Body of pancreas (tissue), 4 donors: ENCODE measurements at regions not wholly inside any gene's neighbourhood (a gene's known extent, or its start where the extent isn't known, plus 50 kb on each side); places are given as distances from the start of the nearest gene placed in this dataset.

Experiments
- ATAC-seq: fragments of 150-250 bp; one replicate; pipeline ENCODE4 v1.9.1; 2016
- DNase-seq, 4 donors: peaks; one replicate each; pipeline ENCODE4 v3.0.0-alpha.2; 2019
- H3K27ac ChIP-seq, 4 donors: fragments of 200-600 bp; sonication (generic); 1 replicate in 3 of 4; 2 replicates in 1 of 4; pipeline versions ENCODE4 v1.5.1 to v1.6.1; 2016 to 2019; ENCODE audit warnings: mild to moderate bottlenecking in 1 of 4, mixed read lengths in 1 of 4, moderate library complexity in 1 of 4
- H3K27me3 ChIP-seq, 2 donors: fragments of 200-600 bp; sonication (generic); one replicate each; pipeline ENCODE4 v1.6.0; 2016; ENCODE audit warnings: mild to moderate bottlenecking in 1 of 2
- H3K36me3 ChIP-seq, 2 donors: fragments of 200-600 bp; sonication (generic); replicated peaks in 1 of 2; 2 replicates each; pipeline ENCODE4 v1.5.1; 2016; ENCODE audit warnings: low read depth in 2 of 2; ENCODE audit not compliant: insufficient read depth in 1 of 2
- H3K4me1 ChIP-seq: fragments of 200-600 bp; sonication (generic); one replicate; pipeline ENCODE4 v1.6.0; 2016
- H3K4me3 ChIP-seq, 2 donors: fragments of 200-600 bp; sonication (generic); 1 replicate in 1 of 2; 2 replicates in 1 of 2; pipeline ENCODE4 v1.5.1; 2016 to 2019
- H3K9me3 ChIP-seq, 3 donors: fragments of 200-600 bp; sonication (generic); 1 replicate in 2 of 3; 2 replicates in 1 of 3; pipeline ENCODE4 v1.5.1; 2016
- POLR2A ChIP-seq, 3 donors: fragments of 450-650 bp; IDR thresholded peaks; one replicate each; pipeline ENCODE4 v1.6.1; 2016; ENCODE audit warnings: antibody characterized with exemption in 3 of 3, mild to moderate bottlenecking in 2 of 3
- WGBS, 2 donors: methylation state at CpG; one replicate each; pipeline ENCODE4 v1.1.5; 2017; 5-methylcytosine and 5-hydroxymethylcytosine counted together
- intact Hi-C: fragments of 100-400 bp; cut with DNase I; formaldehyde crosslinking; loops from one replicate; pipeline ENCODE4 v1.15.1; 2023
- TF ChIP-seq, protein P1 (sequence below), 7 experiments: fragments of 450-650 bp in 4 of 7; fragments of 200-600 bp in 3 of 7; sonication (generic) in 3 of 7; IDR thresholded peaks; one replicate each; pipeline ENCODE4 v1.5.1; 2016 to 2019; ENCODE audit warnings: antibody characterized with exemption in 7 of 7

DNA sequence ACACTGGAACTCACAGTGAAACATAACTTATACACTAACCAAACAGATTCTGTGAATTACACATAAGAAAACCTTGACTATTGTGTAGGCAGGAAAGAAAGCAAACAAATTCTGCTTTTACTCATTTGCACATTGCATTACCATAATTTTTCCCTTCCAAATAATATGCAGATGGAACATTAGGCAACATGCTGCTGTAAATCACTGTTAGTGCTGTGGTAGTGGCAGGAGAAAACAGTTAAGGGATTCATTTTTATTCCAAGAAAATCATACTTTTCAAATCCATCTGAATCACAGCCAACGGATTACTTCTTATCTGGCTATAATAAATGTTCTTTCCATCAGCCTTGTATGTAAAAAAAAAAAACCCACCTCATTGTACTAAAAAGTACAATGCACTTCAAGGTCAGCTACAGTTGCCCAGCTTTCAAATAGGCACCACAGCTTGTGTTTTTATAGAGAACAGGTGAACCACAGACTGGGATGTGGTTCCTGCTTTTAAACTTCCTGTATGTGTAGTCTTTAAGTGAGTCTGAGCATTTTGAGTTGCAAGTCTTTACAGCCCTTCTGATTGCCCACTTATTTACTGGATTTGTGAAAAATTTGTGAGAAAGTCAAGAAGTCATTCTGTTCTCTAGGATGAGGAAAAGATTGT lies 590.0 kb upstream of the SEMA3D start:
- Histone ChIP-seq H3K4me3 (no peak overlapping the region), H3K4me1 (no peaks in the 10 kb centered on the region), H3K9me3 (no peaks in the 10 kb centered on the region), H3K36me3 (no peaks in the 10 kb centered on the region), H3K27me3 (no peaks in the 10 kb centered on the region), H3K27ac (no peak overlapping the region)
- DNase-seq, result no peak
- no peak for ATAC-seq
- no peak for TF ChIP-seq POLR2A (IDR thresholded peaks at IDR 0.05)
- TF ChIP-seq, protein P1, sequence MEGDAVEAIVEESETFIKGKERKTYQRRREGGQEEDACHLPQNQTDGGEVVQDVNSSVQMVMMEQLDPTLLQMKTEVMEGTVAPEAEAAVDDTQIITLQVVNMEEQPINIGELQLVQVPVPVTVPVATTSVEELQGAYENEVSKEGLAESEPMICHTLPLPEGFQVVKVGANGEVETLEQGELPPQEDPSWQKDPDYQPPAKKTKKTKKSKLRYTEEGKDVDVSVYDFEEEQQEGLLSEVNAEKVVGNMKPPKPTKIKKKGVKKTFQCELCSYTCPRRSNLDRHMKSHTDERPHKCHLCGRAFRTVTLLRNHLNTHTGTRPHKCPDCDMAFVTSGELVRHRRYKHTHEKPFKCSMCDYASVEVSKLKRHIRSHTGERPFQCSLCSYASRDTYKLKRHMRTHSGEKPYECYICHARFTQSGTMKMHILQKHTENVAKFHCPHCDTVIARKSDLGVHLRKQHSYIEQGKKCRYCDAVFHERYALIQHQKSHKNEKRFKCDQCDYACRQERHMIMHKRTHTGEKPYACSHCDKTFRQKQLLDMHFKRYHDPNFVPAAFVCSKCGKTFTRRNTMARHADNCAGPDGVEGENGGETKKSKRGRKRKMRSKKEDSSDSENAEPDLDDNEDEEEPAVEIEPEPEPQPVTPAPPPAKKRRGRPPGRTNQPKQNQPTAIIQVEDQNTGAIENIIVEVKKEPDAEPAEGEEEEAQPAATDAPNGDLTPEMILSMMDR (IDR thresholded peaks at IDR 0.05), result no peak
- 15 to 16% methylated on average over 1 of the region's 1 CpG for WGBS, 2 donors
- intact Hi-C loops, result no loop called here

DNA sequence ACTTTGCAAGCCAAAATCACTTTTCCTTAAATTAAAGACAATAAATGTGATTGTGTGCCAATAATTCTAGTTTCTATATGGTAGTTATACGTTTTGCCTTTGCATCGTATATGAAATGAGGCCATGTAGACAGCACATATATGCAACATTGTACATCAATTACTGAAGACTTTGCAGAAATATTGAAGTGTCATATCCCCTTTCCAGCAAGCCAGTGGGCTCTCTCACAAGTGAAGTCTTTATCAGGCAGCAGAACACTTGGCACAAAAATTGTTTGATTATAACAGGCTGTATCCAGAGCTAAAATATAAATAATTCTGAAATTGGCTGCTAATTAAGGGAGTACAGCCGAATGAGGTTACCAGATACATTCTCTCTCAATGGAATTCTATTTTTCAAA lies 588.6 kb upstream of the SEMA3D start:
- WGBS, 2 donors, result 58 to 67% methylated on average over 3 of the region's 3 CpGs
- Histone ChIP-seq H3K4me1 (no peaks in the 10 kb centered on the region), H3K9me3 (no peaks in the 10 kb centered on the region), H3K27me3 (no peaks in the 10 kb centered on the region), H3K4me3 (no peak overlapping the region), H3K27ac (no peak overlapping the region), H3K36me3 (no peaks in the 10 kb centered on the region)
- no peak for TF ChIP-seq POLR2A (IDR thresholded peaks at IDR 0.05)
- TF ChIP-seq, protein P1 (IDR thresholded peaks at IDR 0.05), result no peak
- intact Hi-C loops, result no loop called here
- DNase-seq, result no peak
- ATAC-seq, result no peak

DNA sequence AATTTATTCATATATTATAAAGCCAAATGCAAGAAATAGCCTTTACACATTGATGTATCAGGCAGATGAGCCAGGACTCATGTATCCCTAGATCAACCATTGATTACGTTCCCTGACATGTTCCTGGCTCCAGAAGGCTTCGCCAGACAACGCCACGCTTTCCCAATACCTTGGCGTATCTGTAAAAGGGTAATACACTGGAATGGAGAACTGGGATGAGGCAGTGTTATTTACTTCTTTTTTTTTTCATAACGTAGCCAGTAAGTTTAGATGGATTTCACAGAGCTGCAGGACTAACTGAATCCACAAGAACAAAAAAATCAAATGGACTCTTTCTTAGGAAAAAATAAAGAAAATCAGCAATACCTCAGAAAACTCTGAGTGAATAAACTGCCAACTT lies 588.1 kb upstream of the SEMA3D start:
- no peak for DNase-seq

DNA sequence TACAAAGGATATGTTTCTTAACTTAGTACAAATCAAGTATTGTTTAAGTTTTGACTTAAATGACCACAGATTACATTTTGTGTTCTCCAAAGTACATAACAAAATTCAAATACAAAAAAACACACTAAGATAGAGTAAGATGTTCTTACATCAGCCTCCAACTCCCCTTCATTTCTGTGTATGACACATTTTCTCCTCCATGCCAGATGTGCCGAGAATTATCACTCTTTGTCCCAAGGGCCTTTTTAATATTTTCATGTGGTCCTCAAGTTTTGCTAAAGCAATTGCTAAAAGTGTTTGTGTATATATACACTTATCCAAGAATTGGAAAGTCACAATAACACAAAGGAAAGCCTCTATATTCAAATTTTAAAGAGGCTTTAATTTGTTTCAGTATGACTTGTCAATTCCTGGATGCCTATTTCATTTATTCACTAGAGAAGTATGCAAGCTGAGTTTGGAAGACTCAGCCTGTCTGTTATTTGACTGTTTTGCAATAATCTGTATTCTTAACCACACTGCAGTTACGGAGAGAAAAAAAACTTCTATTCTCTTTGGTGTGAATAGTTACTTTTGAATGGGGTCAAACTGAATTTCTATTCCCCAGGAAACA lies 586.4 kb upstream of the SEMA3D start:
- no peak for TF ChIP-seq POLR2A (IDR thresholded peaks at IDR 0.05)
- TF ChIP-seq, protein P1 (IDR thresholded peaks at IDR 0.05), result no peak
- H3K27me3 ChIP-seq, result no peaks in the 10 kb centered on the region
- ATAC-seq (no peak), DNase-seq (no peak)
- H3K4me3 ChIP-seq, result no peak overlapping the region
- H3K4me1 ChIP-seq, result no peaks in the 10 kb centered on the region
- intact Hi-C loops, result no loop called here
- no peaks in the 10 kb centered on the region for H3K9me3 ChIP-seq
- 63 to 67% methylated on average over 2 of the region's 2 CpGs for WGBS, 2 donors
- no peak overlapping the region for H3K27ac ChIP-seq
- H3K36me3 ChIP-seq, result no peaks in the 10 kb centered on the region

More for the DNA sequence above, 588.1 kb upstream of the SEMA3D start:
- no peak overlapping the region for H3K4me3 ChIP-seq
- H3K27ac ChIP-seq, result no peak overlapping the region
- H3K27me3 ChIP-seq, result no peaks in the 10 kb centered on the region
- no peak for ATAC-seq
- intact Hi-C loops, result no loop called here
- no peaks in the 10 kb centered on the region for H3K4me1 ChIP-seq
- no peaks in the 10 kb centered on the region for H3K36me3 ChIP-seq
- TF ChIP-seq, protein P1 (IDR thresholded peaks at IDR 0.05), result no peak
- TF ChIP-seq POLR2A (IDR thresholded peaks at IDR 0.05), result no peak
- WGBS, 2 donors, result 72 to 73% methylated on average over 6 of the region's 6 CpGs
- no peaks in the 10 kb centered on the region for H3K9me3 ChIP-seq

DNA sequence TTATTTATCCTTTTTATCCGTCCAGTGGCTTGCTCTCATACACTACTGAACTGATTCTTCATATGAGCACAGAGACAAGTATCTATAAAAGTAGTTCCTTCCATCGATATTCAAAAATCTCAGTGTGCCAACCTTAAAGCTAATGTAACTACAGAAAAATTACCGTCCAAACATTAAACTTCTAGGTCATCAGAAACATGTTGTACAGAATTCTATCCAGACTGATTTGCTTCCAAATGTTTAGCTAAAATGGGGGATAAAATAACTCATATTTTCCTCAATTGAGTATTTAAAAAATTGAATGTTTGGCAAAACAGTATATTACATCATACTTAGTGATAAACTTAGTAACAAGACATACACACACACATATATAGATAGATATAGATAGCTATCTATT lies 584.7 kb upstream of the SEMA3D start:
- 58 to 65% methylated on average over 3 of the region's 3 CpGs for whole genome bisulfite sequencing, 2 donors
- no peaks in the 10 kb centered on the region for H3K4me1 ChIP-seq
- no peaks in the 10 kb centered on the region for H3K9me3 ChIP-seq
- no peak overlapping the region for H3K4me3 ChIP-seq
- H3K36me3 ChIP-seq, result no peaks in the 10 kb centered on the region
- no peak for DNase-seq
- ATAC-seq, result no peak
- TF ChIP-seq, protein P1 (IDR thresholded peaks at IDR 0.05), result no peak
- no peak for TF ChIP-seq POLR2A (IDR thresholded peaks at IDR 0.05)
- intact Hi-C loops, result no loop called here
- no peaks in the 10 kb centered on the region for H3K27me3 ChIP-seq
- no peak overlapping the region for H3K27ac ChIP-seq
